Nephron (organoid): ENCODE measurements at regions not wholly inside any gene's neighbourhood (a gene's known extent, or its start where the extent isn't known, plus 50 kb on each side); places are given as distances from the start of the nearest gene placed in this dataset.

ENCODE experiments used
- H3K27ac Mint-ChIP-seq, 3 experiments: 2 replicates each; pipeline ENCODE4 v1.8.0; 2020; ENCODE audit warnings: mixed read lengths in 3 of 3, mild to moderate bottlenecking in 2 of 3, moderate library complexity in 1 of 3
- H3K27me3 Mint-ChIP-seq: 2 replicates; pipeline ENCODE4 v1.8.0; 2021; ENCODE audit warnings: low read depth, mild to moderate bottlenecking, moderate library complexity, mixed read lengths
- H3K36me3 Mint-ChIP-seq: 2 replicates; pipeline ENCODE4 v1.8.0; 2020; ENCODE audit warnings: low read depth, mixed read lengths
- H3K4me1 Mint-ChIP-seq: 2 replicates; pipeline ENCODE4 v1.8.0; 2020; ENCODE audit warnings: mixed read lengths
- H3K4me3 Mint-ChIP-seq, 3 experiments: 2 replicates each; pipeline ENCODE4 v1.8.0; 2020; ENCODE audit warnings: mild to moderate bottlenecking in 3 of 3, mixed read lengths in 3 of 3, moderate library complexity in 2 of 3
- H3K9me3 Mint-ChIP-seq: 2 replicates; pipeline ENCODE4 v1.8.0; 2020; ENCODE audit warnings: mixed read lengths
- TF ChIP-seq, protein P1 (sequence below), 3 experiments: fragments of 200-600 bp; sonication (generic); IDR thresholded peaks; one replicate each; pipeline ENCODE4 v1.5.0; 2021; ENCODE audit warnings: antibody characterized with exemption in 3 of 3; ENCODE audit not compliant: unreplicated experiment in 3 of 3

DNA sequence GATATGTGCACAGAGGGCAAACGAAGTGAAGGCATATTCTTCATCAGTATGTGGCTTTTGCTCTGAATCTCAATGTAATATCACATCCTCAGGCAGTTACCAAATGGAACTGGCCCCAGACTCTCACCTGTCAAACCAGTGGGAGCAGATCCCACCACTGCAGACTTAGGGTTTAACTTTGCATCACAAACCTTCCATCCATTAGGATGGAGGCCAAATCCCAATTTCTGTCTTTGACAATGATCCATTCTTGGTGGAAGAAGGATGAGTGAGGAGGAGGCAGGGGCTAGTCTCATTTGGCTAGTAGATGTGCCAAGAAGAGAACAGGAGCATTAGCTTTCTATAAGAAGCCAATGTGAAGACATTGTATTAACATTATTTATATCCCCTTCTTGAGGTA, 413.5 kb upstream of the SPRY2 start:
- Mint-ChIP-seq H3K27ac (peak overlapping the region; percentile 76 to 84 (median 82)), H3K4me3 (no peak overlapping the region), H3K4me1 (peaks cover 31% of the 10 kb centered on the region), H3K9me3 (no peaks in the 10 kb centered on the region), H3K27me3 (no peaks in the 10 kb centered on the region), H3K36me3 (no peaks in the 10 kb centered on the region)
- TF ChIP-seq, protein P1, sequence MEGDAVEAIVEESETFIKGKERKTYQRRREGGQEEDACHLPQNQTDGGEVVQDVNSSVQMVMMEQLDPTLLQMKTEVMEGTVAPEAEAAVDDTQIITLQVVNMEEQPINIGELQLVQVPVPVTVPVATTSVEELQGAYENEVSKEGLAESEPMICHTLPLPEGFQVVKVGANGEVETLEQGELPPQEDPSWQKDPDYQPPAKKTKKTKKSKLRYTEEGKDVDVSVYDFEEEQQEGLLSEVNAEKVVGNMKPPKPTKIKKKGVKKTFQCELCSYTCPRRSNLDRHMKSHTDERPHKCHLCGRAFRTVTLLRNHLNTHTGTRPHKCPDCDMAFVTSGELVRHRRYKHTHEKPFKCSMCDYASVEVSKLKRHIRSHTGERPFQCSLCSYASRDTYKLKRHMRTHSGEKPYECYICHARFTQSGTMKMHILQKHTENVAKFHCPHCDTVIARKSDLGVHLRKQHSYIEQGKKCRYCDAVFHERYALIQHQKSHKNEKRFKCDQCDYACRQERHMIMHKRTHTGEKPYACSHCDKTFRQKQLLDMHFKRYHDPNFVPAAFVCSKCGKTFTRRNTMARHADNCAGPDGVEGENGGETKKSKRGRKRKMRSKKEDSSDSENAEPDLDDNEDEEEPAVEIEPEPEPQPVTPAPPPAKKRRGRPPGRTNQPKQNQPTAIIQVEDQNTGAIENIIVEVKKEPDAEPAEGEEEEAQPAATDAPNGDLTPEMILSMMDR (IDR thresholded peaks at IDR 0.05; ENCODE audit: unreplicated experiment in 3 of 3) = no peak

GRCh38 chr13:80753866-80754265, 412.9 kb upstream of the SPRY2 start:
- no peaks in the 10 kb centered on the region for H3K9me3 Mint-ChIP-seq
- H3K4me3 Mint-ChIP-seq = no peak overlapping the region
- peaks cover 31% of the 10 kb centered on the region for H3K4me1 Mint-ChIP-seq
- H3K27me3 Mint-ChIP-seq = no peaks in the 10 kb centered on the region
- TF ChIP-seq, protein P1 (IDR thresholded peaks at IDR 0.05; ENCODE audit: unreplicated experiment in 3 of 3) = no peak
- H3K36me3 Mint-ChIP-seq = no peaks in the 10 kb centered on the region
- peak overlapping the region; percentile 76 to 84 (median 82) for H3K27ac Mint-ChIP-seq

GRCh38 chr13:80751854-80752253, 410.9 kb upstream of the SPRY2 start:
- TF ChIP-seq, protein P1 (IDR thresholded peaks at IDR 0.05; ENCODE audit: unreplicated experiment in 3 of 3) = no peak
- Mint-ChIP-seq H3K4me3 (no peak overlapping the region), H3K27me3 (no peaks in the 10 kb centered on the region), H3K4me1 (peaks cover 32% of the 10 kb centered on the region), H3K9me3 (no peaks in the 10 kb centered on the region), H3K27ac (no peak overlapping the region), H3K36me3 (no peaks in the 10 kb centered on the region)

GRCh38 chr13:80744147-80744914, 403.4 kb upstream of the SPRY2 start:
- H3K36me3 Mint-ChIP-seq = no peaks in the 10 kb centered on the region
- peaks cover 3% of the 10 kb centered on the region for H3K9me3 Mint-ChIP-seq
- no peak overlapping the region for H3K4me3 Mint-ChIP-seq
- H3K4me1 Mint-ChIP-seq = peaks cover 10% of the 10 kb centered on the region
- no peak overlapping the region for H3K27ac Mint-ChIP-seq
- TF ChIP-seq, protein P1 (IDR thresholded peaks at IDR 0.05; ENCODE audit: unreplicated experiment in 3 of 3) = no peak
- no peaks in the 10 kb centered on the region for H3K27me3 Mint-ChIP-seq

- TF ChIP-seq, protein P1 (IDR thresholded peaks at IDR 0.05; ENCODE audit: unreplicated experiment in 3 of 3) = no peak
- Mint-ChIP-seq H3K4me3 (no peak overlapping the region), H3K4me1 (peaks cover 10% of the 10 kb centered on the region), H3K9me3 (peaks cover 18% of the 10 kb centered on the region), H3K27ac (no peak overlapping the region), H3K27me3 (no peaks in the 10 kb centered on the region), H3K36me3 (no peaks in the 10 kb centered on the region)
Observed at GRCh38 chr13:80742033-80742432, 401.1 kb upstream of the SPRY2 start.

DNA sequence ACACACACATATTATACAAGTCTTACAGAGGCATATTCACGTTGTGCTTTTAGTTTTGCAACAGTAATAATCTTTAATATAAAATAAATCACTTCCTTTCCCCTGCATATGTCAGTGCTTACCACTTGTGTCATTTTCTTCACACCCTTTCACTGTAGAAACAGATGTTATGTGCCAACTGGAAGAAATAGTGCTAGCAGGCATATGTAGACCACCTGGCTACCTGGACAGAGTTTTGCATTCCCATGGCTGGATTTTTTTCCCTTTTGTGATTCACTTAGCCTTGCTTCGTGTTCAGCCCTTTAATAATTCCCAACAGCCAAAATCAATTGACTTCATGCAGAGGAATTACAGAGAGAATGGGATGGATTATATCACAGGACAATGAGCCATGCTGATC, 399.1 kb upstream of the SPRY2 start:
- no peaks in the 10 kb centered on the region for H3K36me3 Mint-ChIP-seq
- H3K9me3 Mint-ChIP-seq = peaks cover 18% of the 10 kb centered on the region
- H3K27me3 Mint-ChIP-seq = no peaks in the 10 kb centered on the region
- no peaks in the 10 kb centered on the region for H3K4me1 Mint-ChIP-seq
- no peak overlapping the region for H3K4me3 Mint-ChIP-seq
- H3K27ac Mint-ChIP-seq = no peak overlapping the region
- TF ChIP-seq, protein P1 (IDR thresholded peaks at IDR 0.05; ENCODE audit: unreplicated experiment in 3 of 3) = no peak
